Tibial nerve (tissue), 4 donors: ENCODE measurements at regions not wholly inside any gene's neighbourhood (a gene's known extent, or its start where the extent isn't known, plus 50 kb on each side); places are given as distances from the start of the nearest gene placed in this dataset.

Source experiments
- EP300 ChIP-seq, 2 donors: sonication (generic); formaldehyde crosslinking; IDR thresholded peaks; one replicate each; pipeline ENCODE4 v1.6.1; 2017; ENCODE audit warnings: antibody characterized with exemption in 2 of 2, mild to moderate bottlenecking in 1 of 2
- POLR2A ChIP-seq, 2 donors: fragments of 450-650 bp; IDR thresholded peaks; one replicate each; pipeline ENCODE4 v1.6.1; 2017; ENCODE audit warnings: antibody characterized with exemption in 2 of 2, mild to moderate bottlenecking in 2 of 2, moderate library complexity in 2 of 2
- TF ChIP-seq, protein P1 (sequence below), 5 experiments: fragments of 200-600 bp in 3 of 5; fragments of 450-650 bp in 2 of 5; sonication (generic) in 3 of 5; IDR thresholded peaks; one replicate each; pipeline ENCODE4 v1.5.1; 2016 to 2019; ENCODE audit warnings: antibody characterized with exemption in 5 of 5, mild to moderate bottlenecking in 3 of 5, moderate library complexity in 2 of 5

DNA sequence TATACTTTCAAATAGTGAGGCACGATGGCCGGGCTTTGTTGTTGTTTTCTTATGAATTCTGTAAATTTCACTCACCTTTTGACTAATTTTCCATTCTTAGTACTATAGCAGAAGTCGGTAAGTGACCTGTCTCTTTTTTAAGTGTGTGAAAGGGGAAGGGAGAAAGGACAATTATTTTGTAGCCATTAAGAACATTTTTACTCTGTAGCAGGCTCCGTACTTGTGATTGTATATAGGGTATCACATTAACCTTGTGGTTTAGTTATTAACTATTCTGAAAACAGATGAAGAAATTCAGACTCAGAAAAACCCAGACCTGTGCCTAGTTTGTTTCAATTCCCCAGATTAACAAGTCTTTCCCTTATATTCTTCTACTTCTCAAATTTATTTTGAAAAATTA, 78.7 kb downstream of the CASP12 start:
- TF ChIP-seq POLR2A (IDR thresholded peaks at IDR 0.05) (no peak), EP300 (IDR thresholded peaks at IDR 0.05) (no peak)
- TF ChIP-seq, protein P1, sequence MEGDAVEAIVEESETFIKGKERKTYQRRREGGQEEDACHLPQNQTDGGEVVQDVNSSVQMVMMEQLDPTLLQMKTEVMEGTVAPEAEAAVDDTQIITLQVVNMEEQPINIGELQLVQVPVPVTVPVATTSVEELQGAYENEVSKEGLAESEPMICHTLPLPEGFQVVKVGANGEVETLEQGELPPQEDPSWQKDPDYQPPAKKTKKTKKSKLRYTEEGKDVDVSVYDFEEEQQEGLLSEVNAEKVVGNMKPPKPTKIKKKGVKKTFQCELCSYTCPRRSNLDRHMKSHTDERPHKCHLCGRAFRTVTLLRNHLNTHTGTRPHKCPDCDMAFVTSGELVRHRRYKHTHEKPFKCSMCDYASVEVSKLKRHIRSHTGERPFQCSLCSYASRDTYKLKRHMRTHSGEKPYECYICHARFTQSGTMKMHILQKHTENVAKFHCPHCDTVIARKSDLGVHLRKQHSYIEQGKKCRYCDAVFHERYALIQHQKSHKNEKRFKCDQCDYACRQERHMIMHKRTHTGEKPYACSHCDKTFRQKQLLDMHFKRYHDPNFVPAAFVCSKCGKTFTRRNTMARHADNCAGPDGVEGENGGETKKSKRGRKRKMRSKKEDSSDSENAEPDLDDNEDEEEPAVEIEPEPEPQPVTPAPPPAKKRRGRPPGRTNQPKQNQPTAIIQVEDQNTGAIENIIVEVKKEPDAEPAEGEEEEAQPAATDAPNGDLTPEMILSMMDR (IDR thresholded peaks at IDR 0.05): no peak
